ENCODE measurements at regions not wholly inside any gene's neighbourhood (a gene's known extent, or its start where the extent isn't known, plus 50 kb on each side); places are given as distances from the start of the nearest gene placed in this dataset.

GRCh38 chr3:65284961-65285360, 597.2 kb upstream of the ADAMTS9 start:
- WGBS, 3 donors, result 9 to 26% (median 13%) methylated on average over 1 of the region's 1 CpG
- Histone ChIP-seq H3K9me3 (no peaks in the 10 kb centered on the region), H3K4me1 (ENCODE audit: insufficient read depth) (no peaks in the 10 kb centered on the region), H3K4me3 (no peak overlapping the region), H3K27me3 (no peaks in the 10 kb centered on the region), H3K27ac (no peak overlapping the region), H3K36me3 (no peaks in the 10 kb centered on the region)
- intact Hi-C loops (cut with DNase I), result no loop called here
- no peak for TF ChIP-seq POLR2A (IDR thresholded peaks at IDR 0.05)
- no peak for TF ChIP-seq CTCF (IDR thresholded peaks at IDR 0.05)
- TF ChIP-seq EP300 (IDR thresholded peaks at IDR 0.05), result no peak
- no peak for DNase-seq

GRCh38 chr3:65284546-65284945, 596.7 kb upstream of the ADAMTS9 start:
- Histone ChIP-seq H3K27ac (no peak overlapping the region), H3K4me3 (no peak overlapping the region), H3K36me3 (no peaks in the 10 kb centered on the region), H3K9me3 (no peaks in the 10 kb centered on the region), H3K4me1 (ENCODE audit: insufficient read depth) (no peaks in the 10 kb centered on the region), H3K27me3 (no peaks in the 10 kb centered on the region)
- no peak for DNase-seq
- intact Hi-C loops (cut with DNase I), result no loop called here
- TF ChIP-seq CTCF (IDR thresholded peaks at IDR 0.05) (no peak), EP300 (IDR thresholded peaks at IDR 0.05) (no peak), POLR2A (IDR thresholded peaks at IDR 0.05) (no peak)
- WGBS, 3 donors, result 66 to 70% (median 66%) methylated on average over 6 of the region's 6 CpGs

GRCh38 chr3:65279225-65279782, 591.5 kb upstream of the ADAMTS9 start:
- Histone ChIP-seq H3K9me3 (no peaks in the 10 kb centered on the region), H3K27ac (no peak overlapping the region), H3K4me1 (ENCODE audit: insufficient read depth) (no peaks in the 10 kb centered on the region), H3K4me3 (no peak overlapping the region), H3K36me3 (no peaks in the 10 kb centered on the region), H3K27me3 (no peaks in the 10 kb centered on the region)
- no peak for DNase-seq
- WGBS, 3 donors, result 48 to 74% (median 67%) methylated on average over 6 of the region's 6 CpGs
- TF ChIP-seq EP300 (IDR thresholded peaks at IDR 0.05) (no peak), CTCF (IDR thresholded peaks at IDR 0.05) (no peak), POLR2A (IDR thresholded peaks at IDR 0.05) (no peak)
- intact Hi-C loops (cut with DNase I), result no loop called here

GRCh38 chr3:65277798-65278197, 590.0 kb upstream of the ADAMTS9 start:
- H3K27me3 ChIP-seq, result no peaks in the 10 kb centered on the region
- WGBS, 3 donors, result 79 to 88% (median 83%) methylated on average over 2 of the region's 2 CpGs
- no peak overlapping the region for H3K27ac ChIP-seq
- H3K36me3 ChIP-seq, result no peaks in the 10 kb centered on the region
- TF ChIP-seq CTCF (IDR thresholded peaks at IDR 0.05), result no peak
- TF ChIP-seq POLR2A (IDR thresholded peaks at IDR 0.05), result no peak
- no peak for TF ChIP-seq EP300 (IDR thresholded peaks at IDR 0.05)
- H3K9me3 ChIP-seq, result no peaks in the 10 kb centered on the region
- intact Hi-C loops (cut with DNase I), result no loop called here
- no peak overlapping the region for H3K4me3 ChIP-seq
- no peaks in the 10 kb centered on the region for H3K4me1 ChIP-seq (ENCODE audit: insufficient read depth)
- DNase-seq, result no peak

Data from ovary (tissue), 7 donors.